Heart left ventricle (tissue), 16 donors: ENCODE measurements at regions not wholly inside any gene's neighbourhood (a gene's known extent, or its start where the extent isn't known, plus 50 kb on each side); places are given as distances from the start of the nearest gene placed in this dataset.

ENCODE experiments used
- ATAC-seq, 4 donors: fragments of 200-7000 bp; cut with Tn5 transposase; one replicate each; pipeline ENCODE4 v1.9.1; 2020 to 2022; ENCODE audit warnings: moderate library complexity in 4 of 4, mild to moderate bottlenecking in 3 of 4, moderate number of reproducible peaks in 1 of 4
- DNase-seq, 5 donors: peaks; one replicate each; pipeline ENCODE4 v3.0.0-alpha.2; 2020
- H3K27ac ChIP-seq, 12 donors: fragments of 200-600 bp; sonication (generic) in 4 of 12; one replicate each; pipeline versions ENCODE4 v1.5.0 to v1.8.0; 2016 to 2022; ENCODE audit warnings: mild to moderate bottlenecking in 2 of 12
- H3K27me3 ChIP-seq, 9 donors: fragments of 200-600 bp; sonication (generic) in 2 of 9; one replicate each; pipeline versions ENCODE4 v1.5.1 to v1.8.0; 2016 to 2022; ENCODE audit warnings: mild to moderate bottlenecking in 3 of 9
- H3K36me3 ChIP-seq, 9 donors: fragments of 200-600 bp; sonication (generic) in 2 of 9; one replicate each; pipeline versions ENCODE4 v1.5.0 to v1.8.0; 2018 to 2022; ENCODE audit warnings: mild to moderate bottlenecking in 2 of 9
- H3K4me1 ChIP-seq, 12 donors: fragments of 200-600 bp; sonication (generic) in 4 of 12; one replicate each; pipeline versions ENCODE4 v1.5.0 to v1.8.0; 2016 to 2022; ENCODE audit warnings: mild to moderate bottlenecking in 3 of 12
- H3K4me3 ChIP-seq, 12 donors: fragments of 200-600 bp; sonication (generic) in 4 of 12; one replicate each; pipeline versions ENCODE4 v1.5.0 to v1.8.0; 2017 to 2022; ENCODE audit warnings: mild to moderate bottlenecking in 9 of 12, moderate library complexity in 4 of 12
- H3K9me3 ChIP-seq, 12 donors: fragments of 200-600 bp; sonication (generic) in 4 of 12; one replicate each; pipeline versions ENCODE4 v1.5.0 to v1.8.0; 2016 to 2022; ENCODE audit warnings: mild to moderate bottlenecking in 1 of 12
- CTCF ChIP-seq, 12 donors: fragments of 200-600 bp; sonication (generic) in 4 of 12; IDR thresholded peaks; one replicate each; pipeline versions ENCODE4 v1.5.0 to v1.8.0; 2018 to 2022; ENCODE audit warnings: antibody characterized with exemption in 12 of 12, mild to moderate bottlenecking in 5 of 12
- POLR2A ChIP-seq, 2 donors: fragments of 450-650 bp; IDR thresholded peaks; one replicate each; pipeline ENCODE4 v1.6.1; 2017; ENCODE audit warnings: antibody characterized with exemption in 2 of 2, mild to moderate bottlenecking in 2 of 2, moderate library complexity in 2 of 2
- WGBS, 4 donors: extraction: QIAGEN DNeasy Blood & Tissue Kit in 2 of 4; methylation state at CpG; one replicate each; pipeline versions ENCODE4 v1.1.5 to v1.1.7; 2013 to 2018; 5-methylcytosine and 5-hydroxymethylcytosine counted together
- intact Hi-C, 10 donors: fragments of 100-400 bp; cut with DNase I; formaldehyde crosslinking; loops; one replicate each; pipeline versions ENCODE4 v1.11.1 to v1.14.2; 2022
- donor health status: ischemic (EF 13 %, LVEDD 7.1; RV severe dilation, severe dysfunction).
- donor health status: healthy with polysubstance abuse.
- donor health status: DM: no; HTN: yes; CAD: no.
- donor health status: DM: no; HTN: no; CAD: no.
- donor health status: ischemic (EF 25% LVEDD 6.9; RV normal size, moderate dysfunction).
- donor health status: ischemic (EF 25% LVEDD 5.7; RV mildly dilated, moderate dysfunction).
- donor health status: healthy.
- donor health status: DM: yes; HTN: yes; CAD: no.
- donor health status: ischemic (EF 35%, LVEDD 5.7; RV mildly dilated, moderate dysfunction).
- donor health status: nonischemic (EF 11% LVEDD 7.7; RV severe dilation, severe dysfunction).
- donor health status: DM: yes; HTN: yes; CAD: no.
- donor health status: PGD.
- donor health status: ischemic (EF 29% LVEDD 5.4; RV normal size, mild dysfunction).
- donor health status: nonischemic (EF 23%, LVEDD 6.1; RV moderate dilation, normal function).

GRCh38 chr21:28427394-28428022, 565.2 kb downstream of the LTN1 start:
- no peak for DNase-seq
- Histone ChIP-seq H3K27ac (no peak overlapping the region), H3K36me3 (no peaks in the 10 kb centered on the region), H3K4me3 (no peak overlapping the region), H3K27me3 (no peaks in the 10 kb centered on the region), H3K4me1 (no peaks in the 10 kb centered on the region), H3K9me3 (no peaks in the 10 kb centered on the region)
- no peak for ATAC-seq
- intact Hi-C loops = no loop called here
- WGBS, 4 donors = 86 to 91% (median 89%) methylated on average over 1 of the region's 1 CpG
- TF ChIP-seq CTCF (IDR thresholded peaks at IDR 0.05) (no peak), POLR2A (IDR thresholded peaks at IDR 0.05) (no peak)

DNA sequence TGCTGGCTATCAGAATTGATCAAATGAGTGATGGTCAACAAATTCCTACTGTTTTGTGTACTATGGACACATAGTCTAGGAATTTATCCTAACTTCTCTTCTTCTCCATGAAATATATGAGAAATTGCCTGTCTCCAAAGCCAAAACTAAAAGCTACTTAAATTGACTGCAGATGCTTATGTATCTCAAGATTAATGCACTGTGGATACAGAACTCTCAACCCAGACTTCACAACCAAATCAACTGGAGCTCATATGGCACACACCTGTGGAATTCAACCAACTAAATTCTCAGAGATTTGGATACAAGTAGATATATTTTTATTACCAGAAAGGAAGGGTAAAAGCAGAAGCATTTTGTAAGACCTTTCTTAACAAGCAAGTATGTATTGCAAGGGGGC, 566.1 kb downstream of the LTN1 start:
- Histone ChIP-seq H3K27ac (no peak overlapping the region), H3K4me1 (no peaks in the 10 kb centered on the region), H3K9me3 (no peaks in the 10 kb centered on the region), H3K4me3 (no peak overlapping the region), H3K27me3 (no peaks in the 10 kb centered on the region), H3K36me3 (no peaks in the 10 kb centered on the region)
- TF ChIP-seq CTCF (IDR thresholded peaks at IDR 0.05) = no peak
- TF ChIP-seq POLR2A (IDR thresholded peaks at IDR 0.05) = no peak
- no peak for DNase-seq
- no peak for ATAC-seq
- intact Hi-C loops = no loop called here

GRCh38 chr21:28423521-28424190, 569.0 kb downstream of the LTN1 start:
- peaks cover 0 to 6% (median 0%) of the 10 kb centered on the region in 12 donors for H3K4me1 ChIP-seq
- H3K4me3 ChIP-seq = no peak overlapping the region
- no peak for ATAC-seq
- H3K9me3 ChIP-seq = no peaks in the 10 kb centered on the region
- no peak for DNase-seq
- no peak overlapping the region for H3K27ac ChIP-seq
- no peaks in the 10 kb centered on the region for H3K27me3 ChIP-seq
- TF ChIP-seq POLR2A (IDR thresholded peaks at IDR 0.05) (no peak), CTCF (IDR thresholded peaks at IDR 0.05) (no peak)
- no peaks in the 10 kb centered on the region for H3K36me3 ChIP-seq
- WGBS, 4 donors = 23 to 92% (median 44%) methylated on average over 3 of the region's 3 CpGs
- intact Hi-C loops = no loop called here

DNA sequence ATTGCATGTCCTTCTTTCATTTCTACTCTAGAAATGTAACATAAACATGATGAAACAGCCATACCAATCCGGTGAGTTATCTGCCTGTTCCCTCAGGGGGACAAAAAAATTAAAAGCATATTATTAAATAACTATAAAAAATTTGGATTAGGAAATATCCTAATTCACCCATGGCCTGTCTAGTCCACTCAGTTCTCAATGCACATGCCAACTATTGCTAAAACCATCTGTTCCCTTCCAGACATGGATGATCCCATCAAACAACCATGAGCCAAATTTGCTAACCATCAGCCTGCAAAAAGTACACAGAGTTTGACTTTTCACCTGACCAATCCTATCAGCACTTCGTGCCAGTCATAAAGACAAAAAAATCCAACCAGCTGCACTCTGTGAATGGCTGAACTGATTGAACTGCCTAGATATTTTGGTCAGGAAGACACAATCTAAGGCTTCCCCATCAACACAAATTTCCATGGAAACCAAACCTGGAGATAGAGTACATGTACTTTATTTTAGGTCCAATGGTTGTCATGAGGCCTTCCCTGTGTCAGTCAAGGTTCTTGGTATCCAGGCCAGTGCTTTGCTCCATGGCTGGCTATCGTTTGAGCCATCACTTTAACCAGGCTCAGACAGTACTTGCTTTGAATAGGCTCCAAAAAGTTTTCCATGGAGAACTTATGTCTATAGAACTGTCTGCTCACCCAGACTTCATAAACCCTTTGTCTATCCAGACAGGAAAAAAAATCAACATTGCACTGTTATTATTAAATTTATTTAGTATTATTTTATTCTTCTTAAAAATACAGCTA, 570.8 kb downstream of the LTN1 start:
- no peaks in the 10 kb centered on the region for H3K27me3 ChIP-seq
- no peak overlapping the region for H3K4me3 ChIP-seq
- H3K4me1 ChIP-seq = peaks cover 0 to 7% (median 0%) of the 10 kb centered on the region in 12 donors
- ATAC-seq (peak in 1 of 4 donors; percentile 46), DNase-seq (no peak)
- H3K36me3 ChIP-seq = no peaks in the 10 kb centered on the region
- intact Hi-C loops = no loop called here
- H3K27ac ChIP-seq = no peak overlapping the region
- no peak for TF ChIP-seq POLR2A (IDR thresholded peaks at IDR 0.05)
- TF ChIP-seq CTCF (IDR thresholded peaks at IDR 0.05) = no peak
- 60 to 84% (median 73%) methylated on average over 3 of the region's 3 CpGs for WGBS, 4 donors
- H3K9me3 ChIP-seq = no peaks in the 10 kb centered on the region
